Adrenal gland (tissue), 9 donors: ENCODE measurements at regions not wholly inside any gene's neighbourhood (a gene's known extent, or its start where the extent isn't known, plus 50 kb on each side); places are given as distances from the start of the nearest gene placed in this dataset.
"Not testable (repeated sequence)": the region's sequence is repeated elsewhere in the genome, so short reads cannot be mapped to it uniquely, and the experiment has no call there.

Experiments used
- DNase-seq, 7 donors: peaks; one replicate each; pipeline ENCODE4 v3.0.0-alpha.2; 2019 to 2020
- H3K27ac ChIP-seq, 5 donors: fragments of 200-600 bp; sonication (generic) in 4 of 5; 1 replicate in 3 of 5; 2 replicates in 2 of 5; pipeline versions ENCODE4 v1.5.1 to v1.8.0; 2016 to 2020; ENCODE audit warnings: mild to moderate bottlenecking in 1 of 5
- H3K27me3 ChIP-seq: fragments of 200-600 bp; 2 replicates; pipeline ENCODE4 v1.8.0; 2021
- H3K36me3 ChIP-seq, 2 donors: fragments of 200-600 bp; replicated peaks in 1 of 2; 1 replicate in 1 of 2; 2 replicates in 1 of 2; pipeline versions ENCODE4 v1.5.1 to v1.8.0; 2018 to 2022
- H3K4me1 ChIP-seq, 2 donors: fragments of 200-600 bp; replicated peaks in 1 of 2; 1 replicate in 1 of 2; 2 replicates in 1 of 2; pipeline versions ENCODE4 v1.5.1 to v1.8.0; 2018 to 2021
- H3K4me3 ChIP-seq, 4 donors: fragments of 200-600 bp; sonication (generic) in 3 of 4; one replicate each; pipeline ENCODE4 v1.5.1; 2016 to 2018
- H3K9me3 ChIP-seq, 3 donors: fragments of 200-600 bp; sonication (generic) in 1 of 3; replicated peaks in 1 of 3; 1 replicate in 2 of 3; 2 replicates in 1 of 3; pipeline versions ENCODE4 v1.5.1 to v1.8.0; 2016 to 2021
- CTCF ChIP-seq, 6 experiments: fragments of 450-650 bp in 4 of 6; fragments of 200-600 bp in 2 of 6; sonication (generic) in 1 of 6; IDR thresholded peaks; 1 replicate in 5 of 6; 2 replicates in 1 of 6; pipeline versions ENCODE4 v1.5.1 to v1.8.0; 2016 to 2021; ENCODE audit warnings: antibody characterized with exemption in 6 of 6, mild to moderate bottlenecking in 2 of 6, moderate library complexity in 1 of 6
- POLR2A ChIP-seq, 2 donors: fragments of 450-650 bp; IDR thresholded peaks; one replicate each; pipeline ENCODE4 v1.6.1; 2017; ENCODE audit warnings: antibody characterized with exemption in 2 of 2, mild to moderate bottlenecking in 2 of 2, moderate library complexity in 1 of 2
- WGBS, 4 donors: extraction: QIAGEN DNeasy Blood & Tissue Kit in 2 of 4; methylation state at CpG; one replicate each; pipeline versions ENCODE4 v1.1.5 to v1.1.7; 2013 to 2017; 5-methylcytosine and 5-hydroxymethylcytosine counted together
- intact Hi-C, 2 donors: fragments of 100-400 bp; cut with DNase I; formaldehyde crosslinking; loops; one replicate each; pipeline versions ENCODE4 v1.14.1 to v1.15.0; 2022 to 2023
- donor health status: healthy with polysubstance abuse.
- donor health status: Bipolar disorder and iron deficiency.
- donor health status: DM: yes; HTN: yes; CAD: no.
- donor health status: DM: no; HTN: no; CAD: no.
- donor health status: DM: no; HTN: no; CAD: no.

DNA sequence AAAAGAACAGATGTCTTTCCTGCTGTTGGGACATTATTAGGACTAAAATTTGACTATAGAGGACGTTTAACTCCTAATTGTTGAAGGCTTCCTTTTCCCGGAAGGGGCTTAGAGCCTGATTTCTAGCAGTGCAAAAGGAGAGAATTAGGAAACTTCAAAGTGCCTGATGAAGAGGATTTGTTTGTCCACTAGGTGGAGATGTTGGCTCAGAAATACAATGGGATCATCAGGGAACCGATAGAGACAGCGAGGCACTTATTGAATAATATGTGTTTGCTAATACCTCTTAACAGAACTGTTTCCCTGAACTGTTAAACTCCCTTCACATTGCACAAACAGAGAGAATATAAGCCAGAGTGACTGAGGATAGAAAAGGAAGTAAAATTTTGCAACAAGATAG, 311.5 kb downstream of the KDM5D start:
- H3K4me3 ChIP-seq: no peak overlapping the region
- H3K36me3 ChIP-seq: no peaks in the 10 kb centered on the region
- 4 to 7% methylated on average over 4 of the region's 4 CpGs; no CpG with 5 or more reads in 2 of the 4 donors for WGBS, 4 donors
- no peaks in the 10 kb centered on the region for H3K27me3 ChIP-seq
- no peak overlapping the region for H3K27ac ChIP-seq
- H3K4me1 ChIP-seq: no peaks in the 10 kb centered on the region
- intact Hi-C loops: no loop called here
- TF ChIP-seq POLR2A (IDR thresholded peaks at IDR 0.05) (no peak), CTCF (IDR thresholded peaks at IDR 0.05) (peak in 2 of 6 experiments; percentile 59 to 67)
- peak in 1 of 7 donors; percentile 8 for DNase-seq
- H3K9me3 ChIP-seq: no peaks in the 10 kb centered on the region

GRCh38 chrY:19427736-19428518, 316.6 kb downstream of the KDM5D start:
- H3K9me3 ChIP-seq: no peaks in the 10 kb centered on the region
- no peak overlapping the region for H3K27ac ChIP-seq
- H3K4me3 ChIP-seq: no peak overlapping the region
- intact Hi-C loops: no loop called here
- DNase-seq: no peak
- TF ChIP-seq POLR2A (IDR thresholded peaks at IDR 0.05): no peak
- no peaks in the 10 kb centered on the region for H3K4me1 ChIP-seq
- H3K36me3 ChIP-seq: no peaks in the 10 kb centered on the region
- H3K27me3 ChIP-seq: no peaks in the 10 kb centered on the region

DNA sequence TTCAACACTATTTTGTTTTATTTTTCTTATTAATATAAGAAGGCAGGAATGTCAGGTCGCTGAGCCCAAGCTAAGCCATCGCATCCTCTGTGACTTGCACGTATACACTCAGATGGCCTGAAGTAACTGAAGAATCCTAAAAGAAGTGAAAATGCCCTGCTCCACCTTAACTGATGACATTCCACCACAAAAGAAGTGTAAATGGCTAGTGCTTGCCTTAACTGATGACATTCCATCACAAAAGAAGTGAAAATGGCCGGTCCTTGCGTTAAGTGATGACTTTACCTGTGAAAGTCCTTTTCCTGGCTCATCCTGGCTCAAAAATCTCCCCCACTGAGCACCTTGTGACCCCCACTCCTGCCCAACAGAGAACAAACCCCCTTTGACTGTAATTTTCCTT, 317.3 kb downstream of the KDM5D start:
- DNase-seq, H3K27ac ChIP-seq, H3K4me1 ChIP-seq, intact Hi-C loops, H3K27me3 ChIP-seq, H3K4me3 ChIP-seq, H3K36me3 ChIP-seq, H3K9me3 ChIP-seq: not testable (repeated sequence)
- WGBS, 4 donors: 52 to 73% methylated on average over 5 of the region's 5 CpGs; no CpG with 5 or more reads in 2 of the 4 donors

DNA sequence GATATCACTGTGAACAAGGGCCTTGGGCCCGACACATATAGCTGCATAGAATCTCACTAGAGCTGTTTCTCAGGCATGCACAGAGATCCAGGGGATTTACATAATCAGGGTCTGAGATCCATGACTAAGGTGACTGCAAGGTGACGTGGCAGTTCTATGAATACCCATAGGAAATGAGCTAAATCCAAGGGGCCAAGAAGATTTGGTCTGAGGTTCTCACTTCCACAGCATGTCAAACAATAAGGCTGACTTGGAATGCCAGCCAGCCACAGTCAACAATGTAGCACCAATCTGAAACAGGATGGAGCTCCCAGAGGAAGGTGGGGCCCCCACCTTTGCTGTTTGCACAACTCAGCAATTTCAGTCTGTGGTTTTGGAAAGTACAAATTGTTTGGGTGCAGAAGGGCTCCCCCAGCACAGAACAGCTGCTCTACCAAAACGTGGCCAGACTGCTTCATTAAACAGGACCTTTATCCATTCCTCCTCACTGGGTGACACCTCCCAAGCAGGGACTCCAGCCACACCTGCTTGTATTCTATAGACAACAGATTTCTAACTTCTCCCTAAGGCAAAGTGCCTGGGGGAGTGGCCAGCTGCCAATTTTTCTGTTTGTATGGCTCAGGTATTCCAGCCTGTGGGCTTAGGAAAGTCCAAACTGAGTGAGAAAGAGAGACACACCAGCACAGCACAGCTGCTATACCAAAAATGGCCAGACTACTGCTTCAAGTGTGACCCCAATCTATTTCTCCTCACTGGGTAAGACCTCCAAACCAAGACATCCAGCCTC, 333.4 kb downstream of the KDM5D start:
- intact Hi-C loops: no loop called here
- no peaks in the 10 kb centered on the region for H3K27me3 ChIP-seq

More for the DNA sequence above, 333.4 kb downstream of the KDM5D start:
- Histone ChIP-seq H3K36me3 (no peaks in the 10 kb centered on the region), H3K4me1 (no peaks in the 10 kb centered on the region), H3K9me3 (no peaks in the 10 kb centered on the region), H3K4me3 (no peak overlapping the region), H3K27ac (no peak overlapping the region)
- WGBS, 4 donors: 47% methylated on average over 3 of the region's 3 CpGs; no CpG with 5 or more reads in 3 of the 4 donors
- no peak for DNase-seq
- TF ChIP-seq CTCF (IDR thresholded peaks at IDR 0.05) (no peak), POLR2A (IDR thresholded peaks at IDR 0.05) (no peak)
